ENCODE measurements at regions not wholly inside any gene's neighbourhood (a gene's known extent, or its start where the extent isn't known, plus 50 kb on each side); places are given as distances from the start of the nearest gene placed in this dataset.

DNA sequence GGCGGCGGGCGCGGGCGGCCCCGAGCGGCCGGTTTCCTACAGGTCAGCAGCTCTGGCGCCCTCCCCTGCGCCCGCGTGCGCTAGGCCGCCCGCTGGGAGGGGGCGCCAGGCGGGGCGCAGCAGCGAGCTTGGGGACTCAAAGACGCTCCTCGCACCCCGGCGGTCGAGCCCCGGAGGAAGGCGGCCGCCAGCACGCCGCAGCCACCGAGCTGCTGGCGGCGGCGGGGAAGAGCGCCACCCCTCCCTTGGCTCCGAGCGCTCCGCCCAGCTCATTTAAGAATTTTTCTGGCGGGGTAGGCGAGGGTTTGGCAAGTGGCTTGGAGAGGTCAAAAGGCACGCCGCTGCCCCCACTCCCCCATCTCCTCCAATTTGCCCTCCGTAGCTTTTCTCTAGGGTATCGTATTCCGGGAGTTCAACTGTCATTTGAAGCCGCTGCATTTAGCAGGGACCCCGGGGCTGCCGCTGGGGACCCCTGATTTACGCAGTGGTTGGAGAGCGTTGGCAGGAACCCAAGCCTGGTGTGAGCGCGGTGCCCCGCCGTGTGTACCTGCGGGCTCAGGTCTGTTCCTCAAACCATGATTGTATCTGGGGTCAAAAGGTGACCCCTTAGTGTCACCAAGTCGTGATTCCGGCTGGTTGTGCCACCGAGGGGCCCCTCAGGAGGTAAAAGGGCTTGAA is 59.5 kb upstream of the GSE1 start (continued):
- TF ChIP-seq, protein P1, sequence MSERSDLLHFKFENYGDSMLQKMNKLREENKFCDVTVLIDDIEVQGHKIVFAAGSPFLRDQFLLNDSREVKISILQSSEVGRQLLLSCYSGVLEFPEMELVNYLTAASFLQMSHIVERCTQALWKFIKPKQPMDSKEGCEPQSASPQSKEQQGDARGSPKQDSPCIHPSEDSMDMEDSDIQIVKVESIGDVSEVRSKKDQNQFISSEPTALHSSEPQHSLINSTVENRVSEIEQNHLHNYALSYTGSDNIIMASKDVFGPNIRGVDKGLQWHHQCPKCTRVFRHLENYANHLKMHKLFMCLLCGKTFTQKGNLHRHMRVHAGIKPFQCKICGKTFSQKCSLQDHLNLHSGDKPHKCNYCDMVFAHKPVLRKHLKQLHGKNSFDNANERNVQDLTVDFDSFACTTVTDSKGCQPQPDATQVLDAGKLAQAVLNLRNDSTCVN (CRISPR knock-in tag; IDR thresholded peaks at IDR 0.05; ENCODE audit: borderline replicate concordance) = peak; percentile 23; the same call in 1 of the 2 replicates
- no peak for TF ChIP-seq ZNF652 (CRISPR knock-in tag; IDR thresholded peaks at IDR 0.05; ENCODE audit: borderline replicate concordance, low read depth)
- peak; percentile 74; the same call in 1 of the 2 replicates for TF ChIP-seq ZNF709 (CRISPR knock-in tag; IDR thresholded peaks at IDR 0.05)
- peak; percentile 33 for TF ChIP-seq ZEB1 (IDR thresholded peaks at IDR 0.05; ENCODE audit: insufficient replicate concordance, low read depth)
- TF ChIP-seq, protein P2, sequence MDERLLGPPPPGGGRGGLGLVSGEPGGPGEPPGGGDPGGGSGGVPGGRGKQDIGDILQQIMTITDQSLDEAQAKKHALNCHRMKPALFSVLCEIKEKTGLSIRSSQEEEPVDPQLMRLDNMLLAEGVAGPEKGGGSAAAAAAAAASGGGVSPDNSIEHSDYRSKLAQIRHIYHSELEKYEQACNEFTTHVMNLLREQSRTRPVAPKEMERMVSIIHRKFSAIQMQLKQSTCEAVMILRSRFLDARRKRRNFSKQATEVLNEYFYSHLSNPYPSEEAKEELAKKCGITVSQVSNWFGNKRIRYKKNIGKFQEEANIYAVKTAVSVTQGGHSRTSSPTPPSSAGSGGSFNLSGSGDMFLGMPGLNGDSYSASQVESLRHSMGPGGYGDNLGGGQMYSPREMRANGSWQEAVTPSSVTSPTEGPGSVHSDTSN (CRISPR knock-in tag; IDR thresholded peaks at IDR 0.05) = no peak
- TF ChIP-seq ZSCAN9 (CRISPR knock-in tag; IDR thresholded peaks at IDR 0.05; ENCODE audit: borderline replicate concordance) = no peak
- TF ChIP-seq ZNF143 (CRISPR knock-in tag; IDR thresholded peaks at IDR 0.05) = no peak
- no peak for TF ChIP-seq ZFYVE20 (CRISPR knock-in tag; IDR thresholded peaks at IDR 0.05; ENCODE audit: borderline replicate concordance, low read depth)
- TF ChIP-seq GABPB1 (CRISPR knock-in tag; IDR thresholded peaks at IDR 0.05) = peak; percentile 67; the same call in 1 of the 2 replicates
- no peak for TF ChIP-seq MATR3 (CRISPR knock-in tag; IDR thresholded peaks at IDR 0.05)
- no peak for TF ChIP-seq HMG20B (CRISPR knock-in tag; conservative IDR thresholded peaks at IDR 0.05)
- TF ChIP-seq KAT7 (CRISPR knock-in tag; IDR thresholded peaks at IDR 0.05; ENCODE audit: borderline replicate concordance) = peak; percentile 26; the same call in 1 of the 2 replicates
- TF ChIP-seq KDM1A (CRISPR knock-in tag; IDR thresholded peaks at IDR 0.05) = no peak
- TF ChIP-seq, protein P3, sequence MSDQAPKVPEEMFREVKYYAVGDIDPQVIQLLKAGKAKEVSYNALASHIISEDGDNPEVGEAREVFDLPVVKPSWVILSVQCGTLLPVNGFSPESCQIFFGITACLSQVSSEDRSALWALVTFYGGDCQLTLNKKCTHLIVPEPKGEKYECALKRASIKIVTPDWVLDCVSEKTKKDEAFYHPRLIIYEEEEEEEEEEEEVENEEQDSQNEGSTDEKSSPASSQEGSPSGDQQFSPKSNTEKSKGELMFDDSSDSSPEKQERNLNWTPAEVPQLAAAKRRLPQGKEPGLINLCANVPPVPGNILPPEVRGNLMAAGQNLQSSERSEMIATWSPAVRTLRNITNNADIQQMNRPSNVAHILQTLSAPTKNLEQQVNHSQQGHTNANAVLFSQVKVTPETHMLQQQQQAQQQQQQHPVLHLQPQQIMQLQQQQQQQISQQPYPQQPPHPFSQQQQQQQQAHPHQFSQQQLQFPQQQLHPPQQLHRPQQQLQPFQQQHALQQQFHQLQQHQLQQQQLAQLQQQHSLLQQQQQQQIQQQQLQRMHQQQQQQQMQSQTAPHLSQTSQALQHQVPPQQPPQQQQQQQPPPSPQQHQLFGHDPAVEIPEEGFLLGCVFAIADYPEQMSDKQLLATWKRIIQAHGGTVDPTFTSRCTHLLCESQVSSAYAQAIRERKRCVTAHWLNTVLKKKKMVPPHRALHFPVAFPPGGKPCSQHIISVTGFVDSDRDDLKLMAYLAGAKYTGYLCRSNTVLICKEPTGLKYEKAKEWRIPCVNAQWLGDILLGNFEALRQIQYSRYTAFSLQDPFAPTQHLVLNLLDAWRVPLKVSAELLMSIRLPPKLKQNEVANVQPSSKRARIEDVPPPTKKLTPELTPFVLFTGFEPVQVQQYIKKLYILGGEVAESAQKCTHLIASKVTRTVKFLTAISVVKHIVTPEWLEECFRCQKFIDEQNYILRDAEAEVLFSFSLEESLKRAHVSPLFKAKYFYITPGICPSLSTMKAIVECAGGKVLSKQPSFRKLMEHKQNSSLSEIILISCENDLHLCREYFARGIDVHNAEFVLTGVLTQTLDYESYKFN (CRISPR knock-in tag; conservative IDR thresholded peaks at IDR 0.05) = no peak
- no peak for TF ChIP-seq ZNF124 (CRISPR knock-in tag; IDR thresholded peaks at IDR 0.05)
- TF ChIP-seq NAIF1 (CRISPR knock-in tag; IDR thresholded peaks at IDR 0.05; ENCODE audit: borderline replicate concordance) = peak; percentile 83; the same call in 1 of the 2 replicates
- peak; percentile 58 for TF ChIP-seq ARNT2 (CRISPR knock-in tag; IDR thresholded peaks at IDR 0.05; ENCODE audit: low read depth)
- TF ChIP-seq HOXA3 (CRISPR knock-in tag; IDR thresholded peaks at IDR 0.05) = no peak
- no peak for TF ChIP-seq ZNF761 (CRISPR knock-in tag; conservative IDR thresholded peaks at IDR 0.05)
- no peak for TF ChIP-seq ZKSCAN1 (IDR thresholded peaks at IDR 0.05; ENCODE audit: low read length)
- TF ChIP-seq ZBTB1 (CRISPR knock-in tag; IDR thresholded peaks at IDR 0.05; ENCODE audit: borderline replicate concordance) = no peak
- TF ChIP-seq, protein P4, sequence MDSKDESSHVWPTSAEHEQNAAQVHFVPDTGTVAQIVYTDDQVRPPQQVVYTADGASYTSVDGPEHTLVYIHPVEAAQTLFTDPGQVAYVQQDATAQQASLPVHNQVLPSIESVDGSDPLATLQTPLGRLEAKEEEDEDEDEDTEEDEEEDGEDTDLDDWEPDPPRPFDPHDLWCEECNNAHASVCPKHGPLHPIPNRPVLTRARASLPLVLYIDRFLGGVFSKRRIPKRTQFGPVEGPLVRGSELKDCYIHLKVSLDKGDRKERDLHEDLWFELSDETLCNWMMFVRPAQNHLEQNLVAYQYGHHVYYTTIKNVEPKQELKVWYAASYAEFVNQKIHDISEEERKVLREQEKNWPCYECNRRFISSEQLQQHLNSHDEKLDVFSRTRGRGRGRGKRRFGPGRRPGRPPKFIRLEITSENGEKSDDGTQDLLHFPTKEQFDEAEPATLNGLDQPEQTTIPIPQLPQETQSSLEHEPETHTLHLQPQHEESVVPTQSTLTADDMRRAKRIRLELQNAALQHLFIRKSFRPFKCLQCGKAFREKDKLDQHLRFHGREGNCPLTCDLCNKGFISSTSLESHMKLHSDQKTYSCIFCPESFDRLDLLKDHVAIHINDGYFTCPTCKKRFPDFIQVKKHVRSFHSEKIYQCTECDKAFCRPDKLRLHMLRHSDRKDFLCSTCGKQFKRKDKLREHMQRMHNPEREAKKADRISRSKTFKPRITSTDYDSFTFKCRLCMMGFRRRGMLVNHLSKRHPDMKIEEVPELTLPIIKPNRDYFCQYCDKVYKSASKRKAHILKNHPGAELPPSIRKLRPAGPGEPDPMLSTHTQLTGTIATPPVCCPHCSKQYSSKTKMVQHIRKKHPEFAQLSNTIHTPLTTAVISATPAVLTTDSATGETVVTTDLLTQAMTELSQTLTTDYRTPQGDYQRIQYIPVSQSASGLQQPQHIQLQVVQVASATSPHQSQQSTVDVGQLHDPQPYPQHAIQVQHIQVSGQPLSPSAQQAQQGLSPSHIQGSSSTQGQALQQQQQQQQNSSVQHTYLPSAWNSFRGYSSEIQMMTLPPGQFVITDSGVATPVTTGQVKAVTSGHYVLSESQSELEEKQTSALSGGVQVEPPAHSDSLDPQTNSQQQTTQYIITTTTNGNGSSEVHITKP (CRISPR knock-in tag; IDR thresholded peaks at IDR 0.05; ENCODE audit: low read depth) = peak; percentile 77
